ENCODE measurements at regions not wholly inside any gene's neighbourhood (a gene's known extent, or its start where the extent isn't known, plus 50 kb on each side); places are given as distances from the start of the nearest gene placed in this dataset.

- Histone ChIP-seq H3K4me2 (ENCODE audit: insufficient read depth, low read length) (no peak overlapping the region), H3K9ac (replicated peaks; ENCODE audit: extremely low read depth, insufficient read depth, low read length) (no peak overlapping the region), H3K9me1 (replicated peaks; ENCODE audit: control insufficient read depth, extremely low read depth, insufficient read depth, low read length) (no peaks in the 10 kb centered on the region), H3K79me2 (ENCODE audit: control insufficient read depth, insufficient read depth, low read length) (no peaks in the 10 kb centered on the region), H3K9me3 (replicated peaks; ENCODE audit: control insufficient read depth, insufficient read depth, low read length) (no peaks in the 10 kb centered on the region), H4K20me1 (replicated peaks; ENCODE audit: control insufficient read depth, extremely low read depth, insufficient read depth, low read length) (no peaks in the 10 kb centered on the region), H2AFZ (ENCODE audit: low read depth, low read length) (no peak overlapping the region), H3K27ac (ENCODE audit: insufficient read depth, low read depth, low read length) (no peak overlapping the region), H3K36me3 (ENCODE audit: control insufficient read depth in 2 of 2, extremely low read depth in 1 of 2, insufficient read depth in 2 of 2, low read length in 2 of 2) (no peaks in the 10 kb centered on the region), H3K4me3 (replicated peaks in 1 of 3; ENCODE audit: insufficient read depth in 1 of 3, low read depth in 1 of 3, low read length in 3 of 3) (no peak overlapping the region), H3K27me3 (ENCODE audit: control insufficient read depth in 2 of 2, insufficient read depth in 2 of 2, low read length in 2 of 2) (no peaks in the 10 kb centered on the region), H3K4me1 (ENCODE audit: control insufficient read depth, extremely low read depth, insufficient read depth, low read length) (no peaks in the 10 kb centered on the region)
- TF ChIP-seq FOS (IDR thresholded peaks at IDR 0.05; ENCODE audit: borderline replicate concordance, insufficient read depth, low read length) (no peak), MYC (IDR thresholded peaks at IDR 0.05; ENCODE audit: low read depth, low read length) (no peak), CTCF (IDR thresholded peaks at IDR 0.05; ENCODE audit: extremely low read depth in 1 of 2, insufficient read depth in 1 of 2, low read depth in 1 of 2, low read length in 2 of 2) (no peak), JUN (IDR thresholded peaks at IDR 0.05; ENCODE audit: borderline replicate concordance, insufficient read depth, insufficient read length, low read depth) (no peak), MAX (IDR thresholded peaks at IDR 0.05; ENCODE audit: insufficient read depth, insufficient read length) (no peak), POLR2A (IDR thresholded peaks at IDR 0.05; ENCODE audit: low read depth, low read length) (no peak), GATA2 (IDR thresholded peaks at IDR 0.05; ENCODE audit: insufficient read depth, insufficient read length, low read depth, low read length) (no peak), EZH2 (IDR thresholded peaks at IDR 0.05; ENCODE audit: borderline replicate concordance, low read depth, low read length, severe bottlenecking) (no peak), POLR2AphosphoS5 (IDR thresholded peaks at IDR 0.05; ENCODE audit: insufficient read depth, low read depth, low read length) (no peak)
- FAIRE-seq (no peak), DNase-seq (ENCODE audit: low read depth, low spot score) (no peak)
- intact Hi-C loops (cut with micrococcal nuclease) (no loop called here), dilution Hi-C loops (cut with MboI; ENCODE audit: extremely low pct_ligation_motif_present, low sequenced_read_pairs) (no loop called here)
- BruUV-seq (replicated peaks) = no TSS peak
- CTCF ChIA-PET = no interaction called here
- POLR2A ChIA-PET = no interaction called here
These were observed 280.5 kb downstream of the RNF144B start for GRCh38 chr6:18667612-18668011.

All from endothelial cell of umbilical vein (primary cell).